NCI-H128 (cell line): ENCODE measurements at regions not wholly inside any gene's neighbourhood (a gene's known extent, or its start where the extent isn't known, plus 50 kb on each side); places are given as distances from the start of the nearest gene placed in this dataset.
A peak's percentile ranks its signal among the peaks of the same experiment; 100 is the strongest.

Experiments used
- DNase-seq: peaks from one replicate; lab custom pipeline; 2025; ENCODE audit not compliant: unreplicated experiment; lab: John Stamatoyannopoulos, UW

- no peak for DNase-seq
Observed at GRCh38 chr1:168782559-168783116, 53.6 kb upstream of the DPT start.

GRCh38 chr1:168783458-168784210 lies 54.6 kb upstream of the DPT start:
- no peak for DNase-seq

GRCh38 chr1:168786476-168787330 lies 57.7 kb upstream of the DPT start:
- no peak for DNase-seq

GRCh38 chr1:168788258-168788657 lies 59.3 kb upstream of the DPT start:
- no peak for DNase-seq

- DNase-seq = no peak
Observed at GRCh38 chr1:168789501-168789900, 60.5 kb upstream of the DPT start.

GRCh38 chr1:168792142-168792541 lies 63.1 kb upstream of the DPT start:
- DNase-seq = no peak

- no peak for DNase-seq
Observed at GRCh38 chr1:168792592-168793125, 63.7 kb upstream of the DPT start.

GRCh38 chr1:168794057-168794456 lies 65.1 kb upstream of the DPT start:
- no peak for DNase-seq

- DNase-seq = no peak
Observed at GRCh38 chr1:168795681-168796080, 66.7 kb upstream of the DPT start.

GRCh38 chr1:168799927-168800605 lies 71.1 kb upstream of the DPT start:
- DNase-seq = no peak

GRCh38 chr1:168801032-168801745 lies 72.2 kb upstream of the DPT start:
- DNase-seq = peak; percentile 25

- DNase-seq = no peak
Observed at GRCh38 chr1:168803806-168804510, 75.0 kb upstream of the DPT start.

GRCh38 chr1:168806952-168807351 lies 77.9 kb upstream of the DPT start:
- DNase-seq = no peak

GRCh38 chr1:168811176-168811575 lies 82.2 kb upstream of the DPT start:
- no peak for DNase-seq

GRCh38 chr1:168819668-168820067 lies 90.7 kb upstream of the DPT start:
- DNase-seq = no peak

- DNase-seq = no peak
Observed at GRCh38 chr1:168821434-168821833, 92.4 kb upstream of the DPT start.

GRCh38 chr1:168822911-168823310 lies 93.9 kb upstream of the DPT start:
- no peak for DNase-seq

GRCh38 chr1:168823988-168824387 lies 95.0 kb upstream of the DPT start:
- DNase-seq = no peak

GRCh38 chr1:168824418-168825065 lies 95.5 kb upstream of the DPT start:
- no peak for DNase-seq
